HG02870 (cell line): ENCODE measurements at regions not wholly inside any gene's neighbourhood (a gene's known extent, or its start where the extent isn't known, plus 50 kb on each side); places are given as distances from the start of the nearest gene placed in this dataset.
"Not testable (repeated sequence)": the region's sequence is repeated elsewhere in the genome, so short reads cannot be mapped to it uniquely, and the experiment has no call there.

ENCODE experiments used
- ATAC-seq: cut with Tn5 transposase; IDR thresholded peaks from one replicate; pipeline ENCODE4 v1.9.1; 2021; ENCODE audit warnings: mild to moderate bottlenecking, moderate library complexity; ENCODE audit not compliant: unreplicated experiment

GRCh38 chrX:13518126-13518525, 51.3 kb upstream of the EGFL6 start:
- no peak for ATAC-seq

DNA sequence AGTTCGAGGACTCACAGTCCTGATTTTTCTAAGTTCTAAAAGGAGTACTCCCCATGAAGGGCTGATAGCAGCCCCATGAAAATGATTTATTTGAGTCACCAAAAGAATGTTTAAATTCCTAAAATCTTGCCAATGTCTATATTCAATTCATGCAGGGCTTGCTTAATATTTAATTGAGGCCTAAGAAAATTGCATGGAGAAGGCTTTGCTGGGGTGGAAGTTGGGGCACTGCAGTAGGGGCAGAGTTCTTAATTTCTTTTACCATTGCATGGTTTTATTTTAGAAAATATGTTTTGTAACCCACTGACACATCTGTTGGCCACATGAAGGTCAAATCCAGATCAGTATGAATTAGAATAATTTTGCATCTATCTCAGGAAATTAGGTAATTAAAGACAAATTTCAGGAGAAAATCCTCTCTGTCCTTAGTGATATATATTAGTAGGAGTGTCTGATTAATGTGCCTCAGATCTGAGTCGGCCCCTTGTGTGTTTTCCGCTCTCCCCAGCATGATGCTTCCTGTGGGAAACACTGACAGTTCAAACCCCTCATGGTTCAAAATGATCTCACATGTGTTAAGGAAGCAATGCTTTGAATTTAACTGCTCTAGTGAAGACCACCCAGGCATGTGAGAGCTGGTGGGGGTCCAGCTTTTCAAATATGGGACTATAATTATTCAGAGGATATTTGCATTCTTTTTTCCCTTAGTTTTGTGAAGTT, 54.0 kb upstream of the EGFL6 start:
- ATAC-seq: no peak

DNA sequence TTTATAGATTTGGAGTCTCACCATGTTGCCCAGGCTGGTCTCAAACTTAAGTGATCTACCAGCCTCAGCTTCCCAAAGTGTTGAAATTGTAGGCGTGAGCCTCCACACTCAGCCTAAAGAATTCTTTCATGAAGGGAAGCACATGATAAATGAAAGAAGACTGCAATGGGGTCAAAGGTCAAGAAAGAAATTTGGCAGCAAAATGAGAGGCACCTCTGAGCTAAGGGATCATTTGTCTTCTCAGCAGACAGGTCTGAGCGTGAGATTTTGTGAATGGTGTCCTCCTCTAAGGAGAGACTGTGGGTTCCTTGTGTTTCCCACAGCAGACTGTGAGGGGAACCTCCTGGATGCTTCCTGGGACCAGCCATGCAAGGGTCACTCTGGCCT, 57.5 kb upstream of the EGFL6 start:
- ATAC-seq: no peak

GRCh38 chrX:13511241-13511943, 58.0 kb upstream of the EGFL6 start:
- no peak for ATAC-seq

- no peak for ATAC-seq
Observed at GRCh38 chrX:13507893-13508292, 61.5 kb upstream of the EGFL6 start.

GRCh38 chrX:13506574-13506973, 62.8 kb upstream of the EGFL6 start:
- no peak for ATAC-seq

DNA sequence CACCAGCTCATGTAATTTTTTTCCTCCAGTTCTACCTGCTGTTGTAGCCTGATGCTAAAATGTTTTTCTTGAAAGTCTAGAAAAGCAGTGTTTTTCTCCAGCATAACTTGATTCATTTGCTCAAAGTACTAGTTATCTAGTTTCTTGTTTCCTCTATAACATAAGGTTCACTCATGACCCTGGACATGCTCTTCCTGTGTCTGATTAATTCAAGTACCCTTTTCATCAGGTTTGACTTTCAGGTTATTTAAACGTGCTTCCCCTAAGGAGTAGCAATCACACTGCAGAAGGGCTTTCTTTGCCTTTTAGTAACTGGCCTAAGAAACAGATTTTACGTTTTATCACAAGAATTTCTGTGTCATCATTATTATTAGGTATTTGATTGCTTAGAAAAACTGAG, 66.8 kb upstream of the EGFL6 start:
- ATAC-seq: no peak

- ATAC-seq: no peak
Observed at GRCh38 chrX:13499736-13500135, 69.7 kb upstream of the EGFL6 start.

GRCh38 chrX:13498238-13498637, 71.2 kb upstream of the EGFL6 start:
- ATAC-seq: no peak

- no peak for ATAC-seq
Observed at GRCh38 chrX:13495232-13495631, 74.2 kb upstream of the EGFL6 start.

DNA sequence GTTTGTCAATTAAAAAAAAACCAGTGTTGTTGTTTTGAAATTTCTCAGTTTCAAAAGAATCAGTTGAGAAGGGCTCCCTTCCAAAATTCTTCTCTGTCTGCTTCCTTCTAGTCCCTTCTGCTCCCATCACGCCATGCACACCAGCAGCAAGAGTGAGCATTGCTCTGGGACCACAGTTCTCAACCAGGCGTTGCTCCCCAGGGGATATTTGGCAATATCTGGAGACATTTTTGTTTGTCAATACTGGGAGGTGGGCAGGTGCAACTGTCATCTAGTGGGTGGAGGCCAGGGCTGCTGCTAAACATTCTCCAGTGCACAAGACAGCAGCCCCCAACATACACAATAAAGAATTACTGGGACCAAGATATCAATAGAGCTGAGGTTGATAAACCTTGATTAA, 74.8 kb upstream of the EGFL6 start:
- ATAC-seq: no peak

DNA sequence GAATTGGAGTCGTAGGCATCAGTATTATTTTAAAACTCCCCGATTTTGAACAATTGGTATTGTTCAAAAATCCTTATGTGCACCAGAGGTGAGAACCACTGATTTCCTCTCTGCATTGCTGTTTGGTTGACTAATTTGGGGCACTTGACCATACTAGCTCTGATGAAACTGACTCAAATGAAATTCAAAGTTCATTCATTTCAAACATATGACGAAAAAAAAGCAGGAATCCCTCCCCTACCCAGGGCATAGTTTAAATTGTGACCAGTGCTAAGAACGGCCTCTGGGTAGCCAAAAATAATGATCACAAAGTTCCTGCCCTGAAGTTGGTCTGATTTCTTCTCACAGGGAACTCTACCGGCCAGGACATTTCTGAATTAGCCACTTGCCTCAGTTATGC, 75.7 kb upstream of the EGFL6 start:
- no peak for ATAC-seq

GRCh38 chrX:13492286-13492685, 77.1 kb upstream of the EGFL6 start:
- no peak for ATAC-seq

DNA sequence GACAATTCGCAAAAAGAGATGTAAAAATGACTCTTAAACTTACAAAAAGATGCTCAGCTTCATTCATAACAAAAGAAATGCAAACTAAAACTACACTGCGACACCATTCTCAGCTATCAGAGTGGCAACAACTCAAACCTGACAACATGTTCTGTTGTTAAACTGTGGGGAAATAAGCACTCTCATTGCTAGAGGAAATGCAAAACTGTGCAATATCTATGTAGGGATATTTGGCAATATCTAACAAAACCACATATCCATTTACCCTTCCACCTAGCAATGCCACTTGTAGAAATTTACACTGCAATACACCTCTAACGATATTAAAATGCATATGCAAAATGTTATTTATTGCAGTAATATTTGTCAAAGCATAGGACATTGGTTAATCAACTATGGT, 78.3 kb upstream of the EGFL6 start:
- ATAC-seq: no peak

- no peak for ATAC-seq
Observed at GRCh38 chrX:13489454-13489853, 79.9 kb upstream of the EGFL6 start.

GRCh38 chrX:13487731-13488505, 81.5 kb upstream of the EGFL6 start:
- no peak for ATAC-seq

- no peak for ATAC-seq
Observed at GRCh38 chrX:13485167-13485566, 84.2 kb upstream of the EGFL6 start.

GRCh38 chrX:13483773-13484172, 85.6 kb upstream of the EGFL6 start:
- ATAC-seq: no peak

DNA sequence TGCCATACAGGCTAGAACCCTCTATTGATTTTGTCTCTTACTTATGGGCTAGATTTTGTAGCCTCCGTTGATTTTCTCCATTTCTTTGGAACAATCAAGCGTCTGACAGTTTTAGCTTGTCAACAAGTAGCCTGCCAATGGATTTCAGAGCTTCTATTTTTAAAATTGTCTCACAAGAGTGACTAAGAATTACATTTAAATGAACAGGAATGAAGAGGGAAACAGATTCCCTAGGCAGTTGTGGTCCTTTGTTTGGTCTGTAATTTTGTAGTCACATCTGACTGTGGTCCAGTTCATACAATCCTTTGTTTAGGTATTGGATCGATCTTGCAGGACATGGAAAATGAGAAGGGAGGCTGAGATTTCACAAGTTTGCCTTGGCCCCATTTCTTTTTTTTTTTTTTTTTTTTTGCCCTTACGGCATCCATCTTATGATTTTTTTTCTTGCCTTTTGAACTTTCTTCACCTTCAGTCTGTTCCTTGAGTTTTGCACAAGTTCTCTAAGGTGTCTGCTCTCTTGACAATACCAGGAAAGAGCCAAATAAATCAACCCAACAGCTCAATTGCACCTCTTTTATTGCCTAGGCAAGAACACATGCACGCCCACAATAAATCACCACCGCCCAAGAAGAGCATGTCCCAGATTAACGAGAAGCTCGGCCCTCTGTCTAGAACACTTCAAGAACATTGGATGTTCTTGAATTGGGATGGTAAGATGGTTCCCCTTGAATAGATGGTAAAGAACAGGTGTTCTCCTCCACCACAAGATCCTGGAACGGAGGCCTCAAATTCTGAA, 86.5 kb upstream of the EGFL6 start:
- no peak for ATAC-seq

- ATAC-seq: not testable (repeated sequence)
Observed at GRCh38 chrX:13480780-13481179, 88.6 kb upstream of the EGFL6 start.

DNA sequence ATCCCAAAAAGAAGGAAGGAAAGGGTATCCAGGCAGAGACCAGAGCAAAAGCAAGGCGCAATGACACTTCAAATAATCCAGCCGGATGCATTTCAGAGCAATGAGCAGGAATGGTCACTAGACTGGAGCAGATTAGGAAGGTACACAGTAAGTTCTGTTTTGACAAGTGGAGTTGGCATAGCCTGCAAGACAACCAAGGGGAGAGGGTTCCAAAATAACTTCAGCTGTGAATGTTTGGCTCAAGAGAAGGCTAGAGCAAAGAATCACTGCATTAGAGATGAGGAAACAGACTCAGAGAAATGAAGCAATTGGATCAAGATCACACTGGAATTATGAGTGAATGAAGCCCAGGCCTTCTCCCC, 90.0 kb upstream of the EGFL6 start:
- no peak for ATAC-seq
